Mesenchymal stem cell (in vitro differentiated cells and primary cell): ENCODE measurements at regions not wholly inside any gene's neighbourhood (a gene's known extent, or its start where the extent isn't known, plus 50 kb on each side); places are given as distances from the start of the nearest gene placed in this dataset.
A peak's percentile ranks its signal among the peaks of the same experiment; 100 is the strongest.

Experiments
- DNase-seq: peaks from one replicate; pipeline ENCODE4 v3.0.0-alpha.2; 2013
- H2AFZ ChIP-seq: one replicate; pipeline ENCODE4 v1.6.1; 2013; ENCODE audit warnings: low read depth, mild to moderate bottlenecking, control low read depth, inconsistent platforms, low read length, moderate library complexity
- H2AK5ac ChIP-seq: 2 replicates; pipeline ENCODE4 v1.6.1; 2013; ENCODE audit warnings: low read length, moderate library complexity, mild to moderate bottlenecking, inconsistent platforms; ENCODE audit not compliant: severe bottlenecking
- H2BK120ac ChIP-seq: one replicate; pipeline ENCODE4 v1.6.1; 2013; ENCODE audit warnings: low read depth, mild to moderate bottlenecking, inconsistent platforms, low read length, moderate library complexity
- H2BK12ac ChIP-seq, 2 experiments: one replicate each; pipeline ENCODE4 v1.6.1; 2013; ENCODE audit warnings: inconsistent platforms in 2 of 2, low read length in 2 of 2, mild to moderate bottlenecking in 2 of 2, moderate library complexity in 2 of 2, control low read depth in 1 of 2
- H2BK15ac ChIP-seq: one replicate; pipeline ENCODE4 v1.6.1; 2013; ENCODE audit warnings: mild to moderate bottlenecking, low read depth, inconsistent platforms; ENCODE audit not compliant: poor library complexity, severe bottlenecking
- H2BK5ac ChIP-seq: 2 replicates; pipeline ENCODE4 v1.6.1; 2013; ENCODE audit warnings: low read depth, mild to moderate bottlenecking, low read length, control low read depth, inconsistent platforms; ENCODE audit not compliant: poor library complexity, severe bottlenecking
- H3K14ac ChIP-seq, 2 experiments: one replicate each; pipeline ENCODE4 v1.6.1; 2013; ENCODE audit warnings: inconsistent platforms in 2 of 2, low read length in 2 of 2, control low read depth in 1 of 2, mild to moderate bottlenecking in 1 of 2, moderate library complexity in 1 of 2
- H3K18ac ChIP-seq, 2 experiments: one replicate each; pipeline ENCODE4 v1.6.1; 2013; ENCODE audit warnings: inconsistent platforms in 2 of 2, low read length in 2 of 2, control low read depth in 1 of 2, low read depth in 1 of 2, mild to moderate bottlenecking in 1 of 2
- H3K23ac ChIP-seq, 2 experiments: one replicate each; pipeline ENCODE4 v1.6.1; 2013; ENCODE audit warnings: inconsistent platforms in 2 of 2, low read length in 2 of 2, mild to moderate bottlenecking in 2 of 2, moderate library complexity in 2 of 2, control low read depth in 1 of 2
- H3K27ac ChIP-seq: 2 replicates; pipeline ENCODE4 v1.5.1; 2013; ENCODE audit warnings: mild to moderate bottlenecking, moderate library complexity, low read length, control low read depth, inconsistent platforms; ENCODE audit not compliant: poor library complexity, severe bottlenecking
- H3K27me3 ChIP-seq, 2 experiments: 2 replicates each; pipeline versions ENCODE4 v1.6.1 to v1.7.0; 2013; ENCODE audit warnings: low read length in 2 of 2, mild to moderate bottlenecking in 2 of 2, moderate library complexity in 2 of 2, control low read depth in 1 of 2, inconsistent platforms in 1 of 2; ENCODE audit not compliant: control insufficient read depth in 1 of 2, insufficient read depth in 1 of 2
- H3K36me3 ChIP-seq, 2 experiments: 2 replicates each; pipeline versions ENCODE4 v1.6.1 to v1.7.0; 2013; ENCODE audit warnings: low read length in 2 of 2, control low read depth in 1 of 2, inconsistent platforms in 1 of 2, low read depth in 1 of 2, mild to moderate bottlenecking in 1 of 2; ENCODE audit not compliant: insufficient read depth in 2 of 2, control insufficient read depth in 1 of 2
- H3K4ac ChIP-seq, 2 experiments: one replicate each; pipeline ENCODE4 v1.6.1; 2013; ENCODE audit warnings: inconsistent platforms in 2 of 2, low read length in 2 of 2, mild to moderate bottlenecking in 2 of 2, moderate library complexity in 2 of 2, control low read depth in 1 of 2, low read depth in 1 of 2
- H3K4me1 ChIP-seq: 2 replicates; pipeline ENCODE4 v1.6.1; 2013; ENCODE audit warnings: low read depth, low read length, control low read depth; ENCODE audit not compliant: control insufficient read depth, insufficient read depth
- H3K4me2 ChIP-seq: 2 replicates; pipeline ENCODE4 v1.6.1; 2013; ENCODE audit warnings: low read length, mild to moderate bottlenecking, inconsistent platforms; ENCODE audit not compliant: poor library complexity, severe bottlenecking
- H3K4me3 ChIP-seq, 2 experiments: 2 replicates each; pipeline versions ENCODE4 v1.5.1 to v1.7.0; 2013; ENCODE audit warnings: low read length in 2 of 2, mild to moderate bottlenecking in 2 of 2, control low read depth in 1 of 2, low read depth in 1 of 2; ENCODE audit not compliant: insufficient read depth in 1 of 2
- H3K79me1 ChIP-seq: replicated peaks from 2 replicates; pipeline ENCODE4 v1.6.1; 2013; ENCODE audit warnings: mild to moderate bottlenecking, control low read depth, low read length, inconsistent platforms; ENCODE audit not compliant: poor library complexity, severe bottlenecking
- H3K9ac ChIP-seq: 2 replicates; pipeline ENCODE4 v1.7.0; 2013; ENCODE audit warnings: mild to moderate bottlenecking, low read length, moderate library complexity
- H3K9me3 ChIP-seq: 2 replicates; pipeline ENCODE4 v1.7.0; 2013; ENCODE audit warnings: mild to moderate bottlenecking, low read length; ENCODE audit not compliant: control insufficient read depth
- H4K8ac ChIP-seq: one replicate; pipeline ENCODE4 v1.6.1; 2013; ENCODE audit warnings: inconsistent platforms, mild to moderate bottlenecking, low read length, moderate library complexity
- H4K91ac ChIP-seq: one replicate; pipeline ENCODE4 v1.6.1; 2013; ENCODE audit warnings: mild to moderate bottlenecking, low read length, inconsistent platforms
- WGBS: methylation state at CpG from one replicate; pipeline ENCODE4 v1.1.7; 2013; ENCODE audit warnings: mixed read lengths; 5-methylcytosine and 5-hydroxymethylcytosine counted together

- Histone ChIP-seq H3K4ac (peak overlapping the region; percentile 49 to 67), H3K79me1 (no peaks in the 10 kb centered on the region), H3K4me2 (no peak overlapping the region), H3K4me1 (peaks cover 52% of the 10 kb centered on the region), H2AFZ (no peak overlapping the region), H2AK5ac (peak overlapping the region; percentile 23), H3K27ac (peak overlapping the region; percentile 10), H3K9ac (peak overlapping the region; percentile 67), H3K4me3 (peak overlapping the region in 1 of 2 experiments; percentile 54), H3K27me3 (no peaks in the 10 kb centered on the region), H3K23ac (no peak overlapping the region), H4K8ac (no peak overlapping the region), H3K18ac (peak overlapping the region; percentile 46 to 84), H4K91ac (peak overlapping the region; percentile 67), H2BK5ac (no peak overlapping the region), H2BK12ac (peak overlapping the region; percentile 20 to 92), H3K9me3 (no peaks in the 10 kb centered on the region), H2BK15ac (no peak overlapping the region), H2BK120ac (no peak overlapping the region), H3K14ac (peak overlapping the region in 1 of 2 experiments; percentile 41), H3K36me3 (no peaks in the 10 kb centered on the region)
- peak; percentile 79 for DNase-seq
- 34% methylated on average over 3 of the region's 4 CpGs for WGBS
Measured at GRCh38 chr6:44052419-44053023, 74.7 kb downstream of the MRPL14 start.

DNA sequence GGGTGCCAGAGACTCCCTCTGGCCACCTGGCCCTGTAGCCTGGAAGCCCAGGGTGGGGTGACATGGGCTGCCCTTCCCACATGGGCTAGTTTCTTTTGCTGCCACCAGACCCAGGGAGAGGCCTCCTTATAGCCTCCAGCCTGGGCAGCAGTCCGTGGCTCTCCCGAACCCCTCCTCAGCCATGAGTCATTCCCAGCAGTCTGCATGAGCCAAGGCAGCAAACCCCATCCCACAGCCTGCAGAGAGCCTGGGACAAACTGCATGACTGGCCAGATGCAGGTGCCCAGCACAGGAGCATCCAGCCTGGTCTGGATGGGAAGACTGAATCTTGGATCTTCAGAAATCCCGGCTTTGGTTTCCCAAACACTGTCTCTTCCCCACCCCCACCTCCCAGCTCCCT, 75.7 kb downstream of the MRPL14 start:
- Histone ChIP-seq H3K36me3 (no peaks in the 10 kb centered on the region), H3K79me1 (no peaks in the 10 kb centered on the region)

GRCh38 chr6:44050872-44051505, 76.3 kb downstream of the MRPL14 start:
- 69% methylated on average over 6 of the region's 7 CpGs for WGBS
- peak overlapping the region; percentile 85 for H4K8ac ChIP-seq
- H2BK12ac ChIP-seq = peak overlapping the region; percentile 84 to 94

More for the DNA sequence above, 75.7 kb downstream of the MRPL14 start:
- H2AK5ac ChIP-seq = peak overlapping the region; percentile 23
- H3K23ac ChIP-seq = no peak overlapping the region
- H2BK120ac ChIP-seq = peak overlapping the region; percentile 44
- 26% methylated on average over 3 of the region's 3 CpGs for WGBS
- no peaks in the 10 kb centered on the region for H3K9me3 ChIP-seq
- DNase-seq = peak; percentile 91
- peak overlapping the region in 1 of 2 experiments; percentile 4 for H3K18ac ChIP-seq
- no peak overlapping the region for H2BK5ac ChIP-seq
- peak overlapping the region; percentile 15 for H3K27ac ChIP-seq
- no peak overlapping the region for H2BK15ac ChIP-seq
- peaks cover 43% of the 10 kb centered on the region for H3K4me1 ChIP-seq
- H3K14ac ChIP-seq = no peak overlapping the region
- H3K4me2 ChIP-seq = no peak overlapping the region
- H2BK12ac ChIP-seq = no peak overlapping the region
- H4K91ac ChIP-seq = peak overlapping the region; percentile 46
- peak overlapping the region in 1 of 2 experiments; percentile 54 for H3K4me3 ChIP-seq
- no peak overlapping the region for H4K8ac ChIP-seq
- no peak overlapping the region for H2AFZ ChIP-seq
- H3K4ac ChIP-seq = no peak overlapping the region
- H3K27me3 ChIP-seq = no peaks in the 10 kb centered on the region
- peak overlapping the region; percentile 67 for H3K9ac ChIP-seq

More at GRCh38 chr6:44050872-44051505, 76.3 kb downstream of the MRPL14 start:
- H2AK5ac ChIP-seq = peak overlapping the region; percentile 32
- H3K23ac ChIP-seq = peak overlapping the region in 1 of 2 experiments; percentile 35
- H3K79me1 ChIP-seq = no peaks in the 10 kb centered on the region
- H3K4me3 ChIP-seq = no peak overlapping the region
- H2BK120ac ChIP-seq = peak overlapping the region; percentile 44
- H3K4me1 ChIP-seq = peaks cover 43% of the 10 kb centered on the region
- H2AFZ ChIP-seq = peak overlapping the region; percentile 14
- H3K18ac ChIP-seq = peak overlapping the region; percentile 75 to 94
- H2BK15ac ChIP-seq = peak overlapping the region; percentile 63
- no peaks in the 10 kb centered on the region for H3K36me3 ChIP-seq
- H3K27ac ChIP-seq = peak overlapping the region; percentile 33
- H3K4me2 ChIP-seq = no peak overlapping the region
- H3K14ac ChIP-seq = peak overlapping the region in 1 of 2 experiments; percentile 88
- peak overlapping the region; percentile 12 for H2BK5ac ChIP-seq
- peak overlapping the region; percentile 87 for H4K91ac ChIP-seq
- peak overlapping the region; percentile 39 to 75 for H3K4ac ChIP-seq
- no peaks in the 10 kb centered on the region for H3K9me3 ChIP-seq
- H3K27me3 ChIP-seq = no peaks in the 10 kb centered on the region
- peak; percentile 62 for DNase-seq
- peak overlapping the region; percentile 48 for H3K9ac ChIP-seq
